HepG2 (cell line): ENCODE measurements at regions not wholly inside any gene's neighbourhood (a gene's known extent, or its start where the extent isn't known, plus 50 kb on each side); places are given as distances from the start of the nearest gene placed in this dataset.
A peak's percentile ranks its signal among the peaks of the same experiment; 100 is the strongest.

ENCODE experiments used
- ATAC-seq: fragments of 200-7000 bp; cut with Tn5 transposase; 3 replicates; pipeline ENCODE4 v1.9.1; 2020; ENCODE audit warnings: mild to moderate bottlenecking, moderate library complexity
- BruUV-seq: library from RNA; stranded (reverse); fragments of 400-500 nt; replicated peaks from 2 replicates; lab custom pipeline; 2021; lab: Mats Ljungman, UMichigan
- CTCF ChIA-PET: fragments of 300-600 bp; formaldehyde crosslinking; extraction: SDS; loops from one replicate; lab custom pipeline; 2021; ENCODE audit warnings: low total read pairs, inconsistent platforms, low intra/inter-chr PET ratio; lab: Yijun Ruan, JAX
- POLR2A ChIA-PET: fragments of 350-600 bp; sonication (Branson Sonifier 250); formaldehyde crosslinking; loops from one replicate; lab custom pipeline; 2020; ENCODE audit warnings: antibody characterized with exemption, inconsistent platforms; lab: Yijun Ruan, JAX
- DNase-seq: peaks from one replicate; pipeline ENCODE4 v3.0.0-alpha.2; 2015; ENCODE audit warnings: low spot score
- FAIRE-seq: peaks from 3 replicates; lab custom pipeline; 2011; peaks lifted over from hg19 to GRCh38; lab: Jason Lieb, UNC
- H2AFZ ChIP-seq: one replicate; pipeline ENCODE4 v1.6.1; 2011; ENCODE audit warnings: low read length, inconsistent platforms
- H3K27ac ChIP-seq: fragments of 300-600 bp; 3 replicates; pipeline ENCODE4 v1.8.0; 2011; ENCODE audit warnings: mixed run types, mild to moderate bottlenecking, mixed read lengths, low read length, inconsistent platforms; ENCODE audit not compliant: insufficient read depth; ENCODE audit errors: extremely low read length
- H3K27me3 ChIP-seq, 2 experiments: fragments of 200-600 bp in 1 of 2; 2 replicates in 1 of 2; 3 replicates in 1 of 2; pipeline versions ENCODE4 v1.6.0 to v1.8.0; 2011; ENCODE audit warnings: low read length in 2 of 2, mild to moderate bottlenecking in 2 of 2, moderate library complexity in 2 of 2, inconsistent platforms in 1 of 2; ENCODE audit not compliant: insufficient read depth in 2 of 2, control insufficient read depth in 1 of 2
- H3K36me3 ChIP-seq, 2 experiments: fragments of 200-600 bp in 1 of 2; replicated peaks in 1 of 2; 2 replicates in 1 of 2; 3 replicates in 1 of 2; pipeline versions ENCODE4 v1.5.1 to v1.8.0; 2011; ENCODE audit warnings: low read length in 2 of 2, inconsistent platforms in 1 of 2; ENCODE audit not compliant: insufficient read depth in 2 of 2, control insufficient read depth in 1 of 2
- H3K4me1 ChIP-seq: 2 replicates; pipeline ENCODE4 v1.5.1; 2012; ENCODE audit warnings: low read length, inconsistent platforms; ENCODE audit not compliant: insufficient read depth
- H3K4me2 ChIP-seq: 2 replicates; pipeline ENCODE4 v1.6.0; 2011; ENCODE audit warnings: low read depth, low read length, inconsistent platforms
- H3K4me3 ChIP-seq, 3 experiments: fragments of 200-600 bp in 1 of 3; sonication (generic), shearing (Covaris generic) in 1 of 3; replicated peaks in 1 of 3; 2 replicates each; pipeline ENCODE4 v1.5.1; 2011 to 2016; ENCODE audit warnings: low read length in 3 of 3, inconsistent platforms in 2 of 3, low read depth in 2 of 3, mild to moderate bottlenecking in 2 of 3, control low read depth in 1 of 3, mixed read lengths in 1 of 3; ENCODE audit not compliant: insufficient read depth in 1 of 3
- H3K79me2 ChIP-seq: one replicate; pipeline ENCODE4 v1.6.1; 2011; ENCODE audit warnings: low read length, inconsistent platforms; ENCODE audit not compliant: insufficient read depth
- H3K9ac ChIP-seq: 2 replicates; pipeline ENCODE4 v1.6.0; 2011; ENCODE audit warnings: mild to moderate bottlenecking, low read depth, low read length, inconsistent platforms; ENCODE audit not compliant: insufficient read depth
- H3K9me3 ChIP-seq: 2 replicates; pipeline ENCODE4 v1.5.1; 2012; ENCODE audit warnings: mild to moderate bottlenecking, low read length
- H4K20me1 ChIP-seq: 2 replicates; pipeline ENCODE4 v1.6.0; 2011; ENCODE audit warnings: inconsistent platforms, mild to moderate bottlenecking, low read length, moderate library complexity; ENCODE audit not compliant: insufficient read depth
- BCL3 ChIP-seq: sonication (generic); formaldehyde crosslinking; IDR thresholded peaks from 2 replicates; pipeline ENCODE4 v1.5.1; 2020; ENCODE audit warnings: mild to moderate bottlenecking, missing genetic modification reagents, moderate library complexity
- GLMP ChIP-seq: sonication (generic); formaldehyde crosslinking; IDR thresholded peaks from 2 replicates; pipeline ENCODE4 v1.9.0; 2021; ENCODE audit warnings: missing genetic modification reagents, mild to moderate bottlenecking, borderline replicate concordance
- HOXA9 ChIP-seq: sonication (generic); formaldehyde crosslinking; IDR thresholded peaks from 2 replicates; pipeline ENCODE4 v1.8.1; 2022; ENCODE audit warnings: missing genetic modification reagents, mild to moderate bottlenecking, moderate library complexity, borderline replicate concordance
- MED8 ChIP-seq: sonication (generic); formaldehyde crosslinking; IDR thresholded peaks from 2 replicates; pipeline ENCODE4 v1.8.1; 2023; ENCODE audit warnings: mild to moderate bottlenecking, missing genetic modification reagents; ENCODE audit not compliant: insufficient replicate concordance
- NFIB ChIP-seq: sonication (generic); formaldehyde crosslinking; IDR thresholded peaks from 2 replicates; pipeline ENCODE4 v1.9.0; 2021; ENCODE audit warnings: missing genetic modification reagents, mild to moderate bottlenecking, borderline replicate concordance
- NR3C1 ChIP-seq: sonication (generic); formaldehyde crosslinking; IDR thresholded peaks from 2 replicates; pipeline ENCODE4 v1.4.0; 2020; ENCODE audit warnings: missing genetic modification reagents
- PATZ1 ChIP-seq: sonication (generic); formaldehyde crosslinking; IDR thresholded peaks from 2 replicates; pipeline ENCODE4 v1.4.0; 2020; ENCODE audit warnings: missing genetic modification reagents
- YEATS2 ChIP-seq: sonication (generic); formaldehyde crosslinking; IDR thresholded peaks from 2 replicates; pipeline ENCODE4 v1.4.0; 2020; ENCODE audit warnings: missing genetic modification reagents, borderline replicate concordance
- ZBTB43 ChIP-seq: sonication (generic); formaldehyde crosslinking; conservative IDR thresholded peaks from 2 replicates; pipeline ENCODE4 v1.4.0; 2020; ENCODE audit warnings: missing genetic modification reagents
- ZEB1 ChIP-seq: IDR thresholded peaks from 2 replicates; pipeline ENCODE4 v1.6.1; 2012; ENCODE audit warnings: mild to moderate bottlenecking, low read depth, inconsistent platforms; ENCODE audit not compliant: insufficient replicate concordance
- ZMYM4 ChIP-seq: sonication (generic); formaldehyde crosslinking; IDR thresholded peaks from 2 replicates; pipeline ENCODE4 v1.8.1; 2023; ENCODE audit warnings: mild to moderate bottlenecking, missing genetic modification reagents
- ZNF138 ChIP-seq: sonication (generic); formaldehyde crosslinking; IDR thresholded peaks from 2 replicates; pipeline ENCODE4 v1.5.0; 2020; ENCODE audit warnings: mild to moderate bottlenecking, low read depth, missing genetic modification reagents
- ZNF143 ChIP-seq: sonication (generic); formaldehyde crosslinking; IDR thresholded peaks from 2 replicates; pipeline ENCODE4 v1.4.0; 2020; ENCODE audit warnings: missing genetic modification reagents
- ZNF230 ChIP-seq: sonication (generic); formaldehyde crosslinking; IDR thresholded peaks from 2 replicates; pipeline ENCODE4 v1.4.0; 2020; ENCODE audit warnings: mild to moderate bottlenecking, missing genetic modification reagents
- ZNF232 ChIP-seq: sonication (generic); formaldehyde crosslinking; IDR thresholded peaks from 2 replicates; pipeline ENCODE4 v1.4.0; 2020; ENCODE audit warnings: missing genetic modification reagents, borderline replicate concordance
- ZNF335 ChIP-seq: sonication (generic); formaldehyde crosslinking; IDR thresholded peaks from 2 replicates; pipeline ENCODE4 v1.4.0; 2020; ENCODE audit warnings: missing genetic modification reagents
- ZNF589 ChIP-seq: sonication (generic); formaldehyde crosslinking; conservative IDR thresholded peaks from 2 replicates; pipeline ENCODE4 v1.8.0; 2022; ENCODE audit warnings: mild to moderate bottlenecking, moderate library complexity, missing genetic modification reagents
- ZNF616 ChIP-seq: sonication (generic); formaldehyde crosslinking; IDR thresholded peaks from 2 replicates; pipeline ENCODE4 v1.5.0; 2020; ENCODE audit warnings: low read depth, mild to moderate bottlenecking, missing genetic modification reagents
- ZNF792 ChIP-seq: IDR thresholded peaks from 2 replicates; pipeline ENCODE4 v1.6.1; 2016
- ZNF879 ChIP-seq: sonication (generic); formaldehyde crosslinking; IDR thresholded peaks from 2 replicates; pipeline ENCODE4 v1.8.1; 2023; ENCODE audit warnings: missing genetic modification reagents
- WGBS: methylation state at CpG from one replicate; pipeline ENCODE4 v1.1.6; 2017; ENCODE audit warnings: low lambda C conversion rate; 5-methylcytosine and 5-hydroxymethylcytosine counted together
- in situ Hi-C: cut with HindIII; loops from 2 replicates; pipeline ENCODE4 v1.10.0; 2017; ENCODE audit warnings: low pct_unique_long_range_greater_than_20kb; ENCODE audit not compliant: extremely low pct_ligation_motif_present
- intact Hi-C: fragments of 100-400 bp; cut with micrococcal nuclease; formaldehyde crosslinking; loops from one replicate; pipeline ENCODE4 v1.10.0; 2022; ENCODE audit not compliant: unreplicated experiment

- no peak for ATAC-seq
- H3K4me2 ChIP-seq: peak overlapping the region; percentile 48; the same call in 1 of the 2 replicates
- no peak for DNase-seq
- H4K20me1 ChIP-seq: no peaks in the 10 kb centered on the region
- H3K36me3 ChIP-seq: no peaks in the 10 kb centered on the region
- CTCF ChIA-PET: no interaction called here
- 2% methylated on average over 5 of the region's 5 CpGs for WGBS
- POLR2A ChIA-PET: interaction anchor here (2.0 kb wide), 1 partner anchor 37 kb away, joined by 6 read pairs; no protein-coding TSS in a partner anchor
- FAIRE-seq: no peak
- no TSS peak for BruUV-seq
- peaks cover 22% of the 10 kb centered on the region for H3K4me1 ChIP-seq
- H3K79me2 ChIP-seq: no peaks in the 10 kb centered on the region
- no peak overlapping the region for H3K4me3 ChIP-seq
- no peak overlapping the region for H3K27ac ChIP-seq
- no peak overlapping the region for H3K9ac ChIP-seq
- in situ Hi-C loops: no loop called here
- TF ChIP-seq ZNF335 (CRISPR knock-in tag) (no peak), ZNF138 (CRISPR knock-in tag) (no peak), ZNF616 (no peak), ZBTB43 (CRISPR knock-in tag) (no peak), ZEB1 (no peak), BCL3 (CRISPR knock-in tag) (no peak), MED8 (CRISPR knock-in tag) (no peak), GLMP (no peak), NR3C1 (CRISPR knock-in tag) (no peak), ZNF230 (CRISPR knock-in tag) (no peak), ZMYM4 (CRISPR knock-in tag) (no peak), NFIB (CRISPR knock-in tag) (no peak), ZNF232 (no peak), ZNF879 (CRISPR knock-in tag) (no peak), YEATS2 (CRISPR knock-in tag) (no peak), HOXA9 (CRISPR knock-in tag) (no peak), ZNF792 (CRISPR knock-in tag) (no peak), ZNF589 (CRISPR knock-in tag) (no peak), ZNF143 (CRISPR knock-in tag) (no peak), PATZ1 (CRISPR knock-in tag) (no peak)
- no peaks in the 10 kb centered on the region for H3K9me3 ChIP-seq
- H3K27me3 ChIP-seq: peaks cover 0 to 6% of the 10 kb centered on the region in 2 experiments; a peak in 1 of 5 replicates
- no peak overlapping the region for H2AFZ ChIP-seq
- intact Hi-C loops: loop anchor here (1.0 kb wide), 1 partner anchor 183 kb away; no protein-coding TSS in a partner anchor
These were observed 77.4 kb upstream of the ADAMTS16 start for GRCh38 chr5:5062525-5063302.
